Ovary (tissue), 7 donors: ENCODE measurements at regions not wholly inside any gene's neighbourhood (a gene's known extent, or its start where the extent isn't known, plus 50 kb on each side); places are given as distances from the start of the nearest gene placed in this dataset.

ENCODE experiments used
- DNase-seq, 5 donors: peaks; one replicate each; pipeline ENCODE4 v3.0.0-alpha.2; 2019 to 2020
- H3K27ac ChIP-seq, 2 donors: fragments of 200-600 bp; one replicate each; pipeline versions ENCODE4 v1.5.1 to v1.8.0; 2019 to 2022
- H3K27me3 ChIP-seq: fragments of 200-600 bp; one replicate; pipeline ENCODE4 v1.8.0; 2022
- H3K36me3 ChIP-seq: fragments of 200-600 bp; sonication (generic); one replicate; pipeline ENCODE4 v1.5.1; 2019
- H3K4me1 ChIP-seq: one replicate; pipeline ENCODE4 v1.8.1; 2013; ENCODE audit warnings: mild to moderate bottlenecking, moderate library complexity; ENCODE audit not compliant: insufficient read depth
- H3K4me3 ChIP-seq: fragments of 200-600 bp; sonication (generic); one replicate; pipeline ENCODE4 v1.5.1; 2017
- H3K9me3 ChIP-seq, 2 donors: fragments of 200-600 bp in 1 of 2; sonication (generic) in 1 of 2; one replicate each; pipeline versions ENCODE4 v1.5.1 to v1.8.1; 2013 to 2019; ENCODE audit warnings: mild to moderate bottlenecking in 1 of 2, moderate library complexity in 1 of 2
- EP300 ChIP-seq: sonication (generic); formaldehyde crosslinking; IDR thresholded peaks from one replicate; pipeline ENCODE4 v1.6.1; 2017; ENCODE audit warnings: antibody characterized with exemption
- POLR2A ChIP-seq: fragments of 450-650 bp; IDR thresholded peaks from one replicate; pipeline ENCODE4 v1.6.1; 2017; ENCODE audit warnings: antibody characterized with exemption, mild to moderate bottlenecking, moderate library complexity
- WGBS, 3 donors: extraction: QIAGEN DNeasy Blood & Tissue Kit in 1 of 3; methylation state at CpG; one replicate each; pipeline versions ENCODE4 v1.1.5 to v1.1.7; 2013 to 2017; 5-methylcytosine and 5-hydroxymethylcytosine counted together
- intact Hi-C, 4 donors: fragments of 100-400 bp; cut with DNase I; formaldehyde crosslinking; loops; one replicate each; pipeline versions ENCODE4 v1.11.0 to v1.15.1; 2022 to 2023
- TF ChIP-seq, protein P1 (sequence below), 3 donors: fragments of 450-650 bp in 2 of 3; fragments of 200-600 bp in 1 of 3; IDR thresholded peaks; one replicate each; pipeline versions ENCODE4 v1.5.1 to v1.8.0; 2016 to 2022; ENCODE audit warnings: antibody characterized with exemption in 3 of 3, mild to moderate bottlenecking in 1 of 3
- donor health status: DM: no; HTN: no; CAD: no; lungs with moderate emphysema.
- donor health status: DM: no; HTN: no; CAD: no.
- donor health status: Bipolar disorder and iron deficiency.
- donor health status: DM: no; HTN: no; CAD: no.
- donor health status: DM: yes; HTN: yes; CAD: no.

DNA sequence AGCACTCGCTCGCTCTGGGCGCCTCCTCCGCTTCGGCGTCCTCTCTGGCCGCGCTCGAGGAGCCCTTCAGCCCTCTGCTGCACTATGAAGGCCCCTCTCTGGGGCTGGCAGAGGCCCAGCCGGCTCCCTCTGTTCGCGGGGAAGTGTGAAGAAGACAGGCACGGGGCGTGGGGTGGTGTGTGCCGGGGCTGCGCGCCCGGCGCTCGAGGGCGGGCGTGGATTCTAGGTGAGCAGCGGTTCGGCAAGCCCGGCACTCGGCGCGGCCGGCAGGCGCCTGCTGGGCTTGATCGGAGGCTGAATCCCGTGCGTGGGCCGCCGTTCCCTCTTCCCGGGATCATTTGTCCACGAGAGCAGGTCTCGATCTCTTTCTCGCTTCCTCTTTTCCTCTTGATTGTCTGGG, 153.0 kb downstream of the SLC35B3 start:
- Histone ChIP-seq H3K27ac (no peak overlapping the region), H3K36me3 (no peaks in the 10 kb centered on the region), H3K9me3 (no peaks in the 10 kb centered on the region), H3K4me1 (no peaks in the 10 kb centered on the region), H3K27me3 (no peaks in the 10 kb centered on the region), H3K4me3 (no peak overlapping the region)
- 92 to 94% (median 93%) methylated on average over 38 to 39 of the region's 39 CpGs for whole genome bisulfite sequencing, 3 donors
- TF ChIP-seq EP300: no peak
- TF ChIP-seq POLR2A: no peak
- TF ChIP-seq, protein P1, sequence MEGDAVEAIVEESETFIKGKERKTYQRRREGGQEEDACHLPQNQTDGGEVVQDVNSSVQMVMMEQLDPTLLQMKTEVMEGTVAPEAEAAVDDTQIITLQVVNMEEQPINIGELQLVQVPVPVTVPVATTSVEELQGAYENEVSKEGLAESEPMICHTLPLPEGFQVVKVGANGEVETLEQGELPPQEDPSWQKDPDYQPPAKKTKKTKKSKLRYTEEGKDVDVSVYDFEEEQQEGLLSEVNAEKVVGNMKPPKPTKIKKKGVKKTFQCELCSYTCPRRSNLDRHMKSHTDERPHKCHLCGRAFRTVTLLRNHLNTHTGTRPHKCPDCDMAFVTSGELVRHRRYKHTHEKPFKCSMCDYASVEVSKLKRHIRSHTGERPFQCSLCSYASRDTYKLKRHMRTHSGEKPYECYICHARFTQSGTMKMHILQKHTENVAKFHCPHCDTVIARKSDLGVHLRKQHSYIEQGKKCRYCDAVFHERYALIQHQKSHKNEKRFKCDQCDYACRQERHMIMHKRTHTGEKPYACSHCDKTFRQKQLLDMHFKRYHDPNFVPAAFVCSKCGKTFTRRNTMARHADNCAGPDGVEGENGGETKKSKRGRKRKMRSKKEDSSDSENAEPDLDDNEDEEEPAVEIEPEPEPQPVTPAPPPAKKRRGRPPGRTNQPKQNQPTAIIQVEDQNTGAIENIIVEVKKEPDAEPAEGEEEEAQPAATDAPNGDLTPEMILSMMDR (IDR thresholded peaks at IDR 0.05): no peak
- no peak for DNase-seq
- intact Hi-C loops: no loop called here

DNA sequence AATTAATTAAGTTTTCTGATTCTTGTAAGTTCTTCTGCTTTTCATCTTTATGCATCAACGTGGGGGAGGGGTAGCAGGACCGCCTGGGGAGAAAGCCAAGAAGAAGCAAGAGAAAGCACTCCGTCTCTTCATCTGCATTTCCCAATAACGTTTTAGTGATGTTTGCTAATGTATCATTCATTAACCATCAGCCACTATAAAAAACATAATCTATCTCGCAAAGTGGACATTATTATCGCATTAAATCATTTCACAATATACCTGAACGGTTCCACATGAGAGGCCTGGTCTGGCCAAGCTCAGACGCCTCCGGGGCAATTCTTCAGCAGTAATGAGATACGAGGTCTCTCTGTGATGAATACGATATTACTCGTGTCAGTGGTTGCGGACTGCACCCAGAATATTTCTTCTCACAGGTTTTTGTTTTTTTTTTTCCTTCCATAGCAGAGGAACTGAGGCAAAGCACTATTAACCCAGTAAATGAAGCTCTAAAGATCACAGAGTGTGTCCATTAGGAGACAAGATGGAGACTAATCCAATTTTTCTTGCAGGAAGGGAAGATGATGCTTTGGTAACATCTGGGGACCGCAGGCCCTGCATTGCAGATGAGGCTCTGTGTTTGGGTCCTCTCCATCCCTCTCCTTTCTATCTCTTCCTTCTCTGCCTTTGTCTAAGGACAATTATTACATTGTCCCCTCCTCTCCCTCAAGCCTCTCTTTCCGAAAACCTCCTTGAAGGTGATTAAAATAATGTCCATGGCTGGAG, 156.1 kb downstream of the SLC35B3 start:
- no peak overlapping the region for H3K4me3 ChIP-seq
- TF ChIP-seq, protein P1 (IDR thresholded peaks at IDR 0.05): no peak
- TF ChIP-seq POLR2A (no peak), EP300 (no peak)
- H3K9me3 ChIP-seq: no peaks in the 10 kb centered on the region
- no peaks in the 10 kb centered on the region for H3K27me3 ChIP-seq
- intact Hi-C loops: loop anchor here in 1 of 4 donors (2.0 kb wide), 1 partner anchor 70 kb away; no protein-coding TSS in a partner anchor
- no peak overlapping the region for H3K27ac ChIP-seq
- no peak for DNase-seq
- no peaks in the 10 kb centered on the region for H3K36me3 ChIP-seq
- WGBS, 3 donors: 59 to 73% (median 62%) methylated on average over 15 of the region's 15 CpGs
- no peaks in the 10 kb centered on the region for H3K4me1 ChIP-seq

DNA sequence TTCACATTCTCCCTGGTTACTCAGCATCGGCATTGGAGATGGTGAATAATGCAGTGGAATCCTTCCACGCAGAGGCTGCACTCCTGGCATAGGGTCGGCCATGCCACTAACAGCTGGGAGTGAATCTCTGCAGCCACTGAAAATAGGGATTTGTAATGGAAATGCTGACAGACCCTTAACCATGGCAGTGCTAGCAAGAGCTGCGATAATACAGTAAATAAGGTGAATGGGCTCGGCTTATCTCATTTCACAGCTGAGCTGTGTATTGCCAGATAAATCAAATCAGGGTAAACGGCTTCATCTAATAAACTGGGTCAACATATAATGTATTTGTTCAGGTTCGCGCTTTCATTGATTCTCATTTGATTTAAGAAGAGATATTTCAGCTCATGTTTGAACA, 156.8 kb downstream of the SLC35B3 start:
- WGBS, 3 donors: 69 to 77% (median 71%) methylated on average over 8 of the region's 8 CpGs
- Histone ChIP-seq H3K36me3 (no peaks in the 10 kb centered on the region), H3K4me3 (no peak overlapping the region), H3K27ac (no peak overlapping the region), H3K4me1 (no peaks in the 10 kb centered on the region), H3K9me3 (no peaks in the 10 kb centered on the region), H3K27me3 (no peaks in the 10 kb centered on the region)
- no peak for DNase-seq
- no peak for TF ChIP-seq EP300
- TF ChIP-seq, protein P1 (IDR thresholded peaks at IDR 0.05): no peak
- no peak for TF ChIP-seq POLR2A
- intact Hi-C loops: loop anchor here in 1 of 4 donors (2.0 kb wide), 1 partner anchor 70 kb away; no protein-coding TSS in a partner anchor

DNA sequence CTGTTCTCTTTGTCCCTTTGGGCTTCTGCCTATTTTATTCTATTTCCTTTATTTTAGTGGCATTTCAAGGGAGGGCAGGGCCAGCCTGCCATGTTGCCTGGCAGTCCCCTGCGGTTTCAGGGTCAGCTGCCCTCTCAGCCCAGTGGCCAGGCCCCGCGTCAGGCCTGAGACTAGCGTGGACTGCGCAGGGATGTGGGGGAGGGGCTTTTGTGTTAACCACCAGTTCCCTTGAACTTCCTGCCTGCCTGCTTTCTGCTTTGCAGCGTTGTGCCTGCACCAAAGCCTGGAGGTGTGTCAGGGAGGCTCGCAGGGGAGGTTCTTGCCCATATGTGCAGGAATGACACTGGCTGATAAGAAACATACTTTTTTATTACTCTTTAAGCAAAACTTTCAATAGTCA, 157.6 kb downstream of the SLC35B3 start:
- H3K4me1 ChIP-seq: no peaks in the 10 kb centered on the region

More for the DNA sequence above, 157.6 kb downstream of the SLC35B3 start:
- no peak overlapping the region for H3K4me3 ChIP-seq
- WGBS, 3 donors: 14 to 27% (median 20%) methylated on average over 7 of the region's 7 CpGs
- H3K27me3 ChIP-seq: no peaks in the 10 kb centered on the region
- intact Hi-C loops: loop anchor here in 1 of 4 donors (2.0 kb wide), 1 partner anchor 71 kb away; no protein-coding TSS in a partner anchor
- H3K27ac ChIP-seq: no peak overlapping the region
- DNase-seq: no peak
- H3K9me3 ChIP-seq: no peaks in the 10 kb centered on the region
- no peaks in the 10 kb centered on the region for H3K36me3 ChIP-seq
- no peak for TF ChIP-seq POLR2A
- TF ChIP-seq, protein P1 (IDR thresholded peaks at IDR 0.05): no peak
